GM11168 (cell line): ENCODE measurements at regions not wholly inside any gene's neighbourhood (a gene's known extent, or its start where the extent isn't known, plus 50 kb on each side); places are given as distances from the start of the nearest gene placed in this dataset.
"Not testable (repeated sequence)": the region's sequence is repeated elsewhere in the genome, so short reads cannot be mapped to it uniquely, and the experiment has no call there.

Experiments
- in situ Hi-C: fragments of 300-500 bp; cut with MboI; formaldehyde crosslinking; loops from one replicate; pipeline ENCODE4 v1.12.0; 2022; ENCODE audit warnings: low sequenced_read_pairs; ENCODE audit not compliant: unreplicated experiment

GRCh38 chr10:62938672-62939071 is 122.5 kb upstream of the EGR2 start:
- in situ Hi-C loops, result no loop called here

DNA sequence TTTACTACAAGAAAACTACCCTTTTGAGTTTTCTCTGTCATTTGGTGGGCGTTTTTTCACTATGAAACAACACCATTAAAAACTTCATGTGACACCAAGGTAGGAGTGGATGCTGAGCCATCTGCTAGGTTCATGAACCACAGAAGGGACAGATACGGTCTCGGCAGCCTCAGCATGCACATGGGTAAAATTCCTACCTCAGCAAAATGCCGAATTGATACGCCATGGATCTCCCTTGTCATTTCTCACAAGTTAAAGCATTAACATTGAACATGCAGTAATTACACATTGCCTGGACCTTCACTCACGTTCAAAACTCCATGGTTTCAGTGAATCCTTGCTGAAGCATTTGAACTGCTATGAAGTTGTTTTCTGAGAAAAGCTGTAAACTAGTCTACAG is 121.5 kb upstream of the EGR2 start:
- in situ Hi-C loops, result no loop called here

DNA sequence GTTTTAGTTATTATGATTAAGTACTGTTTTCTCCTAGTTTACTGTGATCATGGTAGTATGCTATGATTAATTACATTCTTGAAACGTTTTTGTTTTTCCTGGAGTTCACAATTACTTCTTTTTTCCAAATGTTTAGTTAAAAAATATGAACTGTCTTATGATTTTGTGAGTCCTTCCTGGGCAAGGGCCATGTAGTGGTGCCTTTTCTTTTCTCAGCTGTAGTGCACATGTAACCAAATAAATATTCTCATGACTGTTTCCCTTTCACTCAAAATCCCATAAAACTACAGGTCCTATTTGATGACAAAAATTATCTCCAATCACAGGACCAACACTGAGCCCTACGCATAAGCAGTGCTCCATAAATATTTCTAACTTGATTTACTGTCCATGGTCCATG is 118.9 kb upstream of the EGR2 start:
- in situ Hi-C loops, result no loop called here

GRCh38 chr10:62934258-62934657 is 118.1 kb upstream of the EGR2 start:
- in situ Hi-C loops, result no loop called here

DNA sequence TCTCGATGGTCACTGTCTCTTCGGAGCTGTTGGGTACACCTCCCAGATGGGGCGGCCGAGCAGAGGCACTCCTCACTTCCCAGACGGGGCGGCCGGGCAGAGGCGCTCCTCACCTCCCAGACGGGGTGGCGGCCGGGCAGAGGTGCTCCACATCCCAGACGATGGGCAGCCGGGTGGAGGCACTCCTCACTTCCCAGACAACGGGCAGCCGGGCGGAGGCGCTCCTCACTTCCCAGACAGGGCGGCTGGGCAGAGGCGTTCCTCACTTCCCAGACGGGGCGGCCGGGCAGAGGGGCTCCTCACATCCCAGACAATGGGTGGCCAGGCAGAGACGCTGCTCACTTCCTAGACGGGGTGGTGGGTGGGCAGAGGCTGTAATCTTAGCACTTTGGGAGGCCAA is 112.6 kb upstream of the EGR2 start:
- in situ Hi-C loops, result not testable (repeated sequence)

DNA sequence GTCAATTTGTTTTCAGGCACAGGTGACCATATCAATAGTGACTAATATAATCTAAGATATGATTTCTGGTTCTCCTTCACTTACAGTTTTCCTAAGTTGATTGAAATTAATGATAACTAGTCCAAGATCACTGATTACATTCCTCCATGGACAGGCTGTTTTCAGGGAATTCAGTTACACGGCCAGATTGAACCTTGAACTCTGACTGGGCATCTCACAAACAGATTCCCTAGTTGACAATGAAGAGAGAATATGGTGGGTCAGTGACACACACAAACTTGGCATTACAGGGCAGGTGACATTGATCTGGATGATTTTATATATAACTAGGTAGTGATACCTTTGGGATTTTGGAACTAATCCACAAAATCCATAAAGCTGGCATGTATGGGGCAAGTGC is 110.2 kb upstream of the EGR2 start:
- in situ Hi-C loops, result no loop called here

- in situ Hi-C loops, result no loop called here
Observed at GRCh38 chr10:62924344-62924748, 108.2 kb upstream of the EGR2 start.

GRCh38 chr10:62919776-62920175 is 103.6 kb upstream of the EGR2 start:
- in situ Hi-C loops, result no loop called here

- in situ Hi-C loops, result no loop called here
Observed at GRCh38 chr10:62917475-62918238, 101.5 kb upstream of the EGR2 start.

- in situ Hi-C loops, result no loop called here
Observed at GRCh38 chr10:62916141-62916603, 100.0 kb upstream of the EGR2 start.

- in situ Hi-C loops, result no loop called here
Observed at GRCh38 chr10:62915158-62915557, 99.0 kb upstream of the EGR2 start.

- in situ Hi-C loops, result no loop called here
Observed at GRCh38 chr10:62912086-62912485, 95.9 kb upstream of the EGR2 start.

DNA sequence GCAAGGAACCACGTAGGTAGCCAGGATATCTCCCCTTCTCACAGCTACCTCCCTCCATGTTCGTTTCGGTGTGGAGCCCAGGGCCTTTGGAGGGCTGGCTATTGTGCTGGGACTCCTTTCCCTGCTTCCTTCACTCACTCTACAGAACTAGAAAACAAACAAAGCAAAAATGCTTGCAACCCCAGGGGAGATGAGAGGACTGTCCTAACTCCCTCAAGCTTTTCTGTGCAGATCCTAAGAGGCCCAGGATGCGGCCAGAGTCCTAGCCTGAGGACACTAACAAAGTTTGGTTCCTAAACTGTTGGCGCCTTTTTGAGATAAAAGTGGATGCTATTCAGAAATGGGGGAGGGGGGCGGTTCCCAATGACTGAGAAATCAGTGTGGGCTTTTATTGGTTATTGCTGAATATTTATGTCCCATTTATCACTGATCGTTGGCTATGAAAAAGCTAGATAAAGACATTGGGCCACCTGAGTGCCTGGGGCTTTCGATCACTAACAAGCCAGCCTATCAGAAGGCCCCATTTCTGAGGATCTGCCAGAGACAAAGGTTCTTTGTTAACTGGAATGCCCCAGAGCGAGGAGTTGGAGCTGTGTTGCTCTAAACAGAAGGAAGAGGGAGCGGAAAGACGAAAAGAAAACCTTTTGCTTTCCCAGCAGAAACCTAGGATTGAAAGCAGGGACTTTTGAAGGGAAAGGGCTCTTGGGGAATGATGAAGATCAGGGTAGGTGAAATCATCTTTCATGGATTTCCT is 95.2 kb upstream of the EGR2 start:
- in situ Hi-C loops, result no loop called here

GRCh38 chr10:62907470-62908212 is 91.5 kb upstream of the EGR2 start:
- in situ Hi-C loops, result no loop called here

- in situ Hi-C loops, result no loop called here
Observed at GRCh38 chr10:62904281-62904875, 88.2 kb upstream of the EGR2 start.

DNA sequence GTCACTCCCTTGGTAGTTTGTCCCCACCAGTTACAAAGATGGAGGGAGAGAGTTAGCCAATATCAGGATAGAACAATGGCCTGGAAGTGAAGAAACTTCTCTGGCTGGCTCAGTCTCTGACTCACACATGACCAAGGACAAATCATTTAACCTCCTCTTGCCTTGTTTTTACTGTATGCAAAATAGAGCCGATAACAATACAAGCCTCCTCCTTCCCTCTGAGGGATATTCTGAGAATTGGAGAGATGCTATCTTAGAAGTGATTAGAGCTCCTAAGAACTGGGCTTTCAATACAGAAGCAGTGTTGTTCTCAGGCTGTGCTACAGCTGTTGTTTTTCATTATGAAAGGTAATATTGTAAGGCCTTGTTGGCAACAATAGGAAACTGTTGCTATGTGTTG is 87.7 kb upstream of the EGR2 start:
- in situ Hi-C loops, result no loop called here

GRCh38 chr10:62900829-62901571 is 84.8 kb upstream of the EGR2 start:
- in situ Hi-C loops, result no loop called here

- in situ Hi-C loops, result no loop called here
Observed at GRCh38 chr10:62899311-62899710, 83.1 kb upstream of the EGR2 start.

DNA sequence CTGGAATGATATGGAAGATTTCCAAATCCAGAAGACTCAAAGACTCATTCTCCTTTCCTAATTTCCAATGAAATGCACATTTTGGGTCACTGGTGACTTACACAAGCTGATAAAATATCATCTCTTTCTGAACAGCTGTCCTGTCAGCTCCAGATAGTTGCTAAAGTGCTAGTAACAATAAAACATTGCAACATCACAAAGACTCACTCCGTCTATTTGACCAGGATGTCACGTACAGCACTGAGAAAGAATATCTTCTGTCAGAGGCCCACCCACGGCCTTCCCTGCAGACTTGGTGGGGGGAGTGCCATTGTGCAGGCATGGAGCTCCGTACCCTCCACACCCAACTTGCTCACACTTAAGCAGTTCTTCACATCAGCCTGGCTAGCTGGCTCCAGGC is 78.9 kb upstream of the EGR2 start:
- in situ Hi-C loops, result no loop called here

- in situ Hi-C loops, result no loop called here
Observed at GRCh38 chr10:62894156-62894555, 78.0 kb upstream of the EGR2 start.
